HuH-7.5 (cell line): ENCODE measurements at regions not wholly inside any gene's neighbourhood (a gene's known extent, or its start where the extent isn't known, plus 50 kb on each side); places are given as distances from the start of the nearest gene placed in this dataset.
"Not testable (repeated sequence)": the region's sequence is repeated elsewhere in the genome, so short reads cannot be mapped to it uniquely, and the experiment has no call there.

Experiments used
- DNase-seq: peaks from one replicate; pipeline ENCODE4 v3.0.0; 2011; ENCODE audit warnings: low spot score

DNA sequence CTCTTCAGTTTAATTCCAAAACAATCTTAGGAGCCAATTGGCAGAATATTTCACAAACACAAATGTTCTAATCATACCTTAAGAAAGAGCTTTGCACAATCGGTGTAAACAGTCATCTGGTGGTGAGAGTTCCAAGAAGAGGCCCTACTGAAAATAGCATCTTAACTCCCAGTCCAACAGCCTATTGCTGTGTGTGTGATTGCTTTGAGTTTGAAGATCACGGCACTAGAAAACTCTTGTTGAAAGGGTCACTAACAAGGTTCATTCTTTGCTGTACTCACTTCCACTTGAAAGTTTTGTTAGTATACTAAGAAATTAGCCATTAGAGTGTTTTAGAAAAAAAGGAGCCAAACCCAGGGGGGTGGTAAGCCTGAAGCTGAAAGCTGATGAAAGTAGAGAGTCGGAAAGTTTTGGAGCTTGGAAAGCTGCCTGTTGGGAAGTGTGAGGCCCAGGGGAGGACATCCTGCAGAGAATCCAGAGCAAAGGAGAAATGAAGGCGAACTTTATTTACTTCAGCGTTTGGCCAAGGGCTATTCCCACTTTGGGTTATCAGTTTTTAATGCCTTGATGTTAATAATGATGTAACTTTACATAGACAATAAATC lies 180.3 kb upstream of the GHR start:
- DNase-seq: no peak

DNA sequence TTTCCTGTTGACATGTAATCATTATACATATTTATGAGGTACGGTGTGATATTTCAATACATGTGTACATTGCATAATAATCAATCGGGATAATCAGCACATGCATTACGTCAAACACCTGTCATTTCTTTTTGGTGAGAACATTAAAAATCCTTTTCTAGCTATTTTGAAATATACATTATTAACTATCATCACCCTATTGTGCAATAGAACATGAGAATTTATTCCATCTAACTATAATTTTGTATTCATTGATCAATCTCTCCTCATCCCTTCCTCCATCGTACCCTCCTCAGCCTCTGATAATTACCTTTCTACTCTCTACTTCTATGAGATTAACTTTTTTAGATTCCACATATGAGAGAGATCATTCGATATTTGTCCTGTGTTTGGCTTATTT lies 170.9 kb upstream of the GHR start:
- DNase-seq: no peak

DNA sequence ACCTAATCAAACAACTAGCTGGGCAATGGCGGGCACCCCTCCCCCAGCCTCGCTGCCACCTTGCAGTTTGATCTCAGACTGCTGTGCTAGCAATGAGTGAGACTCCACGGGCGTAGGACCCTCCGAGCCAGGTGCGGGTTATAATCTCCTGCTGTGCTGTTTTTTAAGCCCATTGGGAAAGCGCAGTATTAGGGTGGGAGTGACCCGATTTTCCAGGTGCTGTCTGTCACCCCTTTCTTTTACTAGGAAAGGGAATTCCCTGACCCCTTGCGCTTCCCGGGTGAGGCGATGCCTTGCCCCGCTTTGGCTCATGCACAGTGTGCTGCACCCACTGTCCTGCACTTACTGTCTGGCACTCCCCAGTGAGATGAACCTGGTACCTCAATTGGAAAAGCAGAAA lies 163.3 kb upstream of the GHR start:
- not testable (repeated sequence) for DNase-seq

DNA sequence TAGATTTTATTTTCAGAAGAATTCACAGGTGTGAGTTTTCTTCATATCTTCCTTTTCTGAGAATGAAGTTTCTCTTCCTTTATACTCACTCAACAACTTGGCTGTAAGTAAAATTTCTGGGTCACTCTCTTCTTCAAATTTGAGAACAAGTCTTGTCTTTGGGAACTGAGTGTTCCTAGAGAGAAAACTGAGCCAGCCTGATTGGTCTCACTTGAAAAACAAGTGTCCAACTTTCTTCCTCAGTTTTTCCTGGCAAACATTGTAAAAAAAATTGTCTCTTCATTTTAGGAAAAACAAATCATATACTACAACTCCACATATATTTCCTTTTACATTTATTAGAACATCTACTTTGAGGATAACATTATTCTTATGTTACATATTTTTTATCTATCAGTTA lies 156.1 kb upstream of the GHR start:
- DNase-seq: no peak

DNA sequence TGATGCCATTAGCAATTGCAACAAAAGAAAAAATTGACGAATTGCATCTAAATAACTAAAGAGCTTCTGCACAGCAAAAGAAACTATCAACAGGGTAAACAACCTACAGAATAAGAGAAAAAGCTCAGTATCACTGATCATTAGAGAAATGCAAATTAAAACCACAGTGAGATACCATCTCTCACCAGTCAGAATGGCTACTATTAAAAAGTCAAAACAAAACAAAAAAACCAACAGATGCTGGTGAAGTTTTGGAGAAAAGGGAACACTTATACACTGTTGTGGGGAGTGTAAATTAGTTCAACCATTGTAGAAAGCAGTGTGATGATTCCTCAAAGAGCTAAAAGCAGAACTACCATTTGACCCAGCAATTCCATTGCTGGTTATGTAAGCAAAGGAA lies 155.1 kb upstream of the GHR start:
- not testable (repeated sequence) for DNase-seq

DNA sequence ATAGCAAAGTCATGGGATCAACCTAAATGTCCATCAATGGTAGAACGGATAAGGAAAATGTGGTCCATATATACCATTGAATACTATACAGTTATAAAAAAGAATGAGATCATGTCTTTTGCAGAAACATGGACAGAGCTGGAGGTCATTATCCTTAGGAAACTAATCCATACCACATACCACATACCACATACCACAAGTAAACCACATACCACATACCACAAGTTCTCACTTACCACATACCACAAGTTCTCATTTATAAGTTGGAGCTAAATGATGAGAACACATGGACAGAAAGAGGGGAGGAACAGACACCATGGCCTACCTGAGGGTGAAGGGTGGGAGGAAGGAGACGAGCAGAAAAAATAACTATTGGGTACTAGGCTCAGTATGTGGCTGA lies 154.6 kb upstream of the GHR start:
- DNase-seq: no peak

DNA sequence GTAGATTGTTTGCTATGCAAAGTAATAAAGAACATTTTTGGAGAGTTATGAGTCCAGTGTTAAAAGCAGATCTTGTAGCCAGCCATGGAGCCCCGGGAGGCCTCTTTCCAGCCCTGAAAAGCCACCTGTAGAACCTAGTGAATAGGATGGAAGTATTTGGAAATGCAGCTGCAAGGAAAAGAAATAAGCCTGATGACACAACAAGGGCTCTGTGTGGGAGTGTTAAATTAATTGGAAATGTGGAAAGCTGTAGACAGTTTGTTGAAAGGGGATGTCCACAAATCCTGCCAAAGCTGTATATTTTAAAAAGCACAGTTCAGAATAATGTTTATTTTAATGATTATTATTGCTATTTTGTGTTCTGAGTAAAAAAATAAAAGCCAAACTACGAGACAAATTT lies 152.5 kb upstream of the GHR start:
- DNase-seq: no peak

DNA sequence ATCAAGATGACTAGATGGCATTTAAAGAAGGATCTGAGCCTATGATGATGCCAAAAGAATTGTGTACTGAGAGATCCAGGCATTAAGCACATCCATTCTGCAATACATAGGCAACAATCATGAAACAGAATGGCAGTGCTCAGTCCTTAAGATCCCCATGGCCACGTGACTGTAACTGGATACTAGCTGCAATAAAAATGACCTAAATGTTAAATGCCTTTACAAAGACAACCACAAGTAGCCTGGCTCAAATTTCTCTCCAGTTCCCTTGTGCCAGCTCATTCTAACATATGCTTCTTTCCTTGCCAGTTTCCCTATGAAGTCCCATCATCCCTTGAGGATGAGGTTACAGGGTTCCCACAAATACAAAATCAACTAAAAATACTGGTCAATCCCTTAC lies 148.3 kb upstream of the GHR start:
- DNase-seq: no peak

DNA sequence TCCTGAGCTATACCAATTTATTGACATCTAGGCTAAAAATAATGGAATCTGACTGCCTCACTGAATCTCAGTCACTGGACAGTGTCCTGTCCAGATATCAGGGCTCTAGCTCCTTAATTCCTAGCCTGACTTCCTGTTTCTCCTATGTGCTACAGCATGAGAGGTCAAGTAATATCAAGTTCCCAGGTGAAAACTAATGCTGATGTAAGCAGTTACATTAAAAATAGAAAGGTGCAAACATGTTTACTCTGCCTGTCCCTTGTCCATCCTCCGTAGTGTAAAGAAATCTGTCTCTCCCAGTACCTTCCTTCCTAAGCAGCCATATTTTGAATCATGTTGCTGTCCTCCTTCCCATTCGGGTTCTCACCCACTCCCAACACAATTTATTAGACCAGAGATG lies 145.9 kb upstream of the GHR start:
- no peak for DNase-seq

DNA sequence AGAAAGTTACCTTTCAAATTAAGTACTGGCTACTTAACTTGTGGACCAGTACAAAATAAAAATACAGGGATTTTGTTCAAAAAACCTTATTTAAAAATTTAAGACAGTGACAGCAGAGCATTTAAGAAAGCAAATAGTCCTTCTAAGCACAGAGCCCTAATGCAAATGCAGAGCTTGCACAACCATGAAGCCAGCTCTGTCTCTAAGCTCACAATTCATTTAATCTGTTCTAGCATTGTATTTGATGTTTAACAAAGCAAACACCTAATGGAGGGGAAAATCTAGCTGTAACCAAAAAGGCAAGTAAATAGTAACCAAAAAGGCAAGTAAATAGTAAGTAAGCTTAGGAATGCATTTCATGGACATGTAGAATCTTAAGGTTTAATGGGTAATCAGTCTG lies 138.7 kb upstream of the GHR start:
- no peak for DNase-seq

DNA sequence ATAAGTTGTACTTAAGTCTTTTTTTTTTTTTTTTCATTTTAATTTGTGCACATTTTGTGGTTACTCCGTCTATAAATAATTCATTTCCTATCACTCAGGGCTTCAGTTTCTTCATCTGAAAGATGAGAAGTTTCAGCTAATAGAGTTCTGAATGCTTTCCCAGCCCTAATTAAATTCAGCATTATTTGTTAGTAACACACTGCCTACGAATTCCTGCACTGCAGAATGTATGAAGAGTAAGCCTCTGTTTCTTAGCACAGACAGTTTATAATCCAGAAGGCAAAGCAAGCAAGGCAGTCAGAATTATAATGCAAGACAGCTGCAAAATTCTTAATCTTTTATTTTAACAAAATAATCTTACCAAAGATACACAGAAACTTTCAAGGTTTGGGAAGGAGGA lies 138.0 kb upstream of the GHR start:
- DNase-seq: no peak

DNA sequence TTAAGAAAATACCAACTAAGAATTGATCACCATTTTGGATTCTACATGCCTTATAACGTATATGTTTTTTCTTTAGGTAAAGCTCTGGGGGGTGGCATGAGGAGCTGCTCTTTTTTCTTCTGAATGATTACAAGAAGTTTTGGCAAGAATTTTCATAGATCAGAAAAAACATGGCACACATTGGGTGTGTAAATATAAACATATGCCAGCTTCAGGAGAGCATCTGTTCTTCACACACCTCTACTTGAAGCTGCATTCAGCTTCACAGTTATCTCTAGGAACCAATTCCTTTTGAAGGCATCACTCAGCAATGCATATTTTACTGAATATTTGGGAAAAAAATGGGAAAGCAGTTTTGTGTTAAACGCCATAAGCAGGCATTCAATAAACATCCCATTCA lies 122.7 kb upstream of the GHR start:
- no peak for DNase-seq

DNA sequence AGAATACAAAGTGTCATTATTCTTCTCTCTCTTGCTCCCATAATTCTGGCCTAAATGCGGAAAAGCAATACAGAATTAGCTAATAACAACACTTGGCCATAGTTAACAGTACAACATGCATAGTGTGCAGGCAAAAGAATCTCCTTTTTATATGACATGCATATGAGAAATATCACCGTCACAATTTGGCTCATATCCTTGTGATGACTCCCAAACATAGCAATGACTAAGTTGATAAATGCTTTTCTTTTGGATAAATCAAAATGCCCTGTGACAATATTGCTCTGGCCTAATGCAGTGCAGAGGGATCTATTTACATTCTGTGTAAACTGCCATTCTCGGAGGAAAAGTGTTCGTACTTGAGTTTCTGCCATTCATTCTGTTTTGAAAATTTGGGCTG lies 121.9 kb upstream of the GHR start:
- DNase-seq: no peak

DNA sequence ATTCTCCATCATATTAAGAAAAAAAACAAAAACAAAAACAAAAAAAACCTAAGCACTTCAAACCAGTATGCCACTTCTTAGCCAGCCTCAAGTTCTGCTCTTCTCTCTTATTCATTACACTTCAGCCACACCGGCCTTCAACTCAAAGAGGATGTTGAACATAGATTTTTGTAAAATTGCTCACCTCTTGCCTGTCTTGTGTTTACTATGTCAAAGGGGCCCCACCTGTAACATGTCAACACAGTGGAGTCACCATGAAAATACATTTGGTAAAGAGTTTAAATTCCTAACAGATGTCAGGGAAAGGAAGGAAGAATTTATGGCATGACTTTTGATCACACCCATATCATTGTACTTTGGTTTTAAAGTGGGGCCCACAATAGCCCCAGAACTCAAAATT lies 121.1 kb upstream of the GHR start:
- DNase-seq: no peak

DNA sequence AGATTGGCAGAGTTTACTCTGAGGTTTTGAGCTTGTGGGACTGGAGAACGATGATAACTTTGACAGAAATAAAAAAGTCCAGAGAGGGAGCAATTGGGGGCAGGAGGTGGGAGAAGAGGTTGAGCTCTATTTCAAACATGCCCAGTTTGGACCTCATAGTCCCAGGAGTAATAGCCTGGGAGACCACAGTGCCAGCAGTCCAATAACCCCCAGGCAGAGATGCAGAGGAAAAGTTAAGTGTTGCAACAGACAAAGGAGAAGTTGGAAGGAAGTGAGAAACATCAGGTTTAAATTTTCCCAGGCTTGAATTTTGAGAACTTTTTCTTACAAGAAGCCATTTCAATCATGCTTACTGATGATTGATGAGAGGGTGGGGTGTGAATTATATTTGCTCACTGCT lies 117.0 kb upstream of the GHR start:
- no peak for DNase-seq

DNA sequence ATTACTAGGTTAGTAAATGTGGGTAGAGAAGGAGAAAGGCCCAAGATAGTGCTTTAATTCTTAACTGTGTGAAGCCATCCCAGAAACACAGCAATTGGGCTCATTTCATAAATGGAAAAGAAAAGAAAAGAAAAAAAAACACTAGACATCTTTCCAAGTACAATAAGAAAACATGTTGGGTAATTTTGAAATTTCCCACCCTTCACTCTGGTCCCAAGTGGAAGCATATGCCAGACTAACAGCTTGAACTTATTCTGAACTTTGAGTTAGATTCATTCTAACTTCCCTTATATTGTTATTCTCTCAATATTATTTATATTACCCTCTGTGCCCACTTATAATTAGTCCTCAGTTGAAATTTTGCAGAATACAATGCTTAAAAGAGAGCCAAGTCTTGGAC lies 113.4 kb upstream of the GHR start:
- no peak for DNase-seq

DNA sequence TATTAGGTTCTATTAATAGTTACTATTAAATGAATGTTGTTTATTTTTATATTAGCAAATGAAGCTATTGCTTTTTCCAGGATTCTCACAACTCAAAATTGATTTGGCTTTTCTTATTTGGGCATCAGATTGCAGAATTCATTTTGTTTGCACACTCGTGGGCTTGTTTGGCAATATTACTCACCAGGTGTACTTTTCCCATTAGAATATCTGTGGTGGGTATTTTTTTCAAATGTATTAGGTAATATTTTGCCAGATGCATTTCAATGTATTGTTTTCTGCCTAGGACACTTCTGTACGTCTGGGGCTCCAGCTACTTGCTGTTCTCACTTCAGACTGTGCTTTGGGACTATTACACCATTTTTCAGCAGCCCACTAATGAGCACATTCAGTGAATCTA lies 108.0 kb upstream of the GHR start:
- DNase-seq: no peak

DNA sequence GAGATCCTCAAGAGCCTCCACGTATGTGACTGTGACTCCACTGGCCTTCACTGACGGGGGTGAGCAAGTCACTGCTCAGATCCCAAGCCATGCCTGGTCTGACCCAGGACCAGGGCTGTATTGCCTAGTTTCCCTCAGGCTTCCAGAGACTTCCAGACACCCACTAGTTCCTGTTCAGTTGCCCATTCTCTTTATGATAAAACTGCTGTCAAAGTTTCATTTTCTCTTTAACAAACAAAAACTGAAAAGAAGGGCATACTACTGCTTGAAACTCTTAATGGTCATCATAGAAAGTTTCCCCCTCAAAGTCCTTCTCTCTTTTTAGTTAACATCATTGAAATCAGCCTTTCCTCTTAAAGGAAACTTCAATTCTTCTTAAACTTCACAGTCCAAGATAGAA lies 105.7 kb upstream of the GHR start:
- DNase-seq: no peak

DNA sequence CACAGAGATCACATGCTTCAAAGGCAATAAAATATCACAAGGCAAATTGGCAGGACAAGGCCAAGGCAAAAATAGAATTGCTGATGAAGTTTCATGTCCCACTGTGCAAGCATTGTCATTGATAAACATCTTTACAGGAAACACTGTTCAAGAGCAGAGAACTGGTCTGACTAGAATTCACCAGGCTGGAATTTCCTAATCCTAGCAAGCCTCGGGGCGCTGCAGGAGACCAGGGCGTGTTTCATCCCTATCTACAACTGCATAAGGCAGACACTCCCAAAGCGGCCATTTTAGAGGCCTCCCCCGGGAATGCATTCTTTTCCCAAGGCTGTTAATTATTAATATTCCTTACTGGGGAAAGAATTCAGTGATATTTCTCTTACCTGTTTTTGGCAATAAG lies 103.7 kb upstream of the GHR start:
- not testable (repeated sequence) for DNase-seq

DNA sequence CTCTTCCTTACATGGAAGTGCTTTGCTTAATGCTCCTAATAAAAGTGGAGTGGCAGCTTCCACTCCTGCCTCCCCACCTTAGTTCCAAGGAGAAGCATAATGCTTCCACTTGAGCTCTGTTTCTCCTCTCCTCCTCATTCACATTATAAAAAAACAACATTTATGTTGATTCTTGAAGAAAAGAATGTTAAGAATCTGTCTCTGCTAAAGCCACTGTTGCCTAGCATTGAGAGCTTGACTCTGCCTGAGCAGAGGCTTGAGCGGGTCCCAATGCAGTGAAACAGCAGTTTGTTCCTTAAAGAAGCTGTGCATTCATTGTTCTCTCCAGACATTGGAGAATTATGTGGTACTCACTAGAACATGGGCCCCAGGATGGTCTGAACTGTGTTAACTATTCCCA lies 101.5 kb upstream of the GHR start:
- no peak for DNase-seq

DNA sequence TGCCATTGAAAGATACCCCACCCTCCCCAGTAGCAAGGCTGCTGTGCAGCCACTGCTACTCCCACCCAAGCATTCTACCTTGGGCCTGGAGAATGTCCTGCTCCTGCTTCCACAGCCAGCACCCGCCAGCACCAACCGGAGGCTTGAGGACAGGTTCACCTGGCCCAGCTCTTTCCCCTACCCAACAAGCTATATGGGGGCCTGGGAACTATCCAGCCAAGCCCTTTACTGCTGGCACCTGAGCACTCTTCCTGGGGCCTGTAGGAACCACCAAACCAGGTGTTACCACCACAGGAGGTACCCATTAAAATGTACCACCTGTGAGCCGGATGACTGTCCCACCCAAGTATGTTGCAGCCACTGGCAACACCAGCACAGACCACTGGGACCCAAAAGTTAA lies 86.1 kb upstream of the GHR start:
- DNase-seq: no peak

DNA sequence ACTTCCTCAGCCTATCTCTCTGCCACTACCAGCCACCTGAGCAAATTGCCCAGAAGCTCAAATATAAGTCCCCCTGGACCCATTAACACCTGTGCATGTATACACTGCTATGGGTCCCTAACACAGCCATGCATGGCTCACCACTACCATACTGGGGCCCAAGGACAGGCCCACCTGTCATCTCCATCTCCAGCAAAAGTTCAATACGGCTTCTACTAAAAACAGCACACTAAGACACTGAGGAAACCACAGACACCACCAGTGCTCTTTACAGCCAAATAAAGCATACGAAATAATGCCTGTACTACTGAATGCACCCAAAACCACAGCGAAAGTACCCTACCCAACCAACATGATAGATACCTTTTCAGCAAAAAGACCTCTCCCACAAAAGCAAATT lies 85.6 kb upstream of the GHR start:
- DNase-seq: no peak

DNA sequence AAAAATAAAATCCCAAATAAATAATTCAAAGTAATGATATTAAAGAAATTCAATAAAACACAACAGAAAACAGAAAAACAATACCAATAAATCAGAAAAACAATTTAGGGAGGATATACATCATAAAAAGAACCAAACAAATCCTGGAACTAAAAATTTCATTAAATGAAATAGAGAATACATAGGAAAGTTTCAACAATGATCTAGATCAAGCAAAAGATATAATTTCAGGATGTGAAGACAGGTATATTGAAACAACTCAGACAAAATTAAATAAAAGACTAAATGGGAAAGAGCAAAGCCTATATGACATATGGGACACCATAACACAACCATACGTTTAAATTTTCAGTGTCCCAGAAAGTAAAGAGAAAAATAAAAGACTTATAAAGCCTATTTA lies 85.1 kb upstream of the GHR start:
- DNase-seq: no peak

DNA sequence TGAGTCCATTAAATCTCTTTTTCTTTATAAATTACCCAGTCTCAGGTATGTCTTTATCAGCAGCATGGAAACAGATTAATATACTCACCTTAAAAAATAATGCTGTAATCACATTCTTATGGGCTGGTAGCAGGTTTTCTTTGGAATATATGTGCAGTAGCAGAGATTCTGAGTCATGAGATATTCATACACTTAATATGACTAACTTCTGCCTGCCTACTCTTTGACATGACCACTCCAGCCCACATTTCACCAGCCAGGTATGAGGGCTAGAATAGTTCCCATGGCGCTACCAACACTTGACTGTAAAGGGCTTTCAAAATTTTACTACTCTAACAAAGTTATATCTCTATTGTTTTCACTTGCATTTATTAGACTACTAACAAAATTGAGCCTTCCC lies 74.1 kb upstream of the GHR start:
- no peak for DNase-seq

DNA sequence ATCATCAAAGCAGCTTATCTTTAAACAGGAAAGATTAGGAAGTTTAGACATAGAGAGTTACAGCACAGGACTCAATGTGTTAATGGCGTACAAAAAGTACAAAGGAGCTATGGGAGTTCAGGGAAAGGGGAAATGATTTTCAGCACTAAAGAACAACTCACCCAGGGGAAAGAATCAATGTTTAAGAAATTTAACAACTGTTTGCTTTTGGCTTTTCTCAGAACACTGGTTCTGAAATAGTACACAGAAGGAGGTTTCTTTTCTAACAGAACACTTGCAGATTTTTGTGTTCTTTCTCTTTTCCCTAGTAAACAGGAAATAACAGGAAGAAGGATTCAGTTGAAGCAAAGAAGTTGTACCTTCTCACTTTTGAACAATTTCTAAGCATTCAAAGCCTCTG lies 71.3 kb upstream of the GHR start:
- no peak for DNase-seq
